DOHH2 (cell line): ENCODE measurements at regions not wholly inside any gene's neighbourhood (a gene's known extent, or its start where the extent isn't known, plus 50 kb on each side); places are given as distances from the start of the nearest gene placed in this dataset.

ENCODE experiments used
- H3F3A ChIP-seq: fragments of 200-600 bp; sonication (generic), shearing (Covaris generic); 2 replicates; pipeline ENCODE4 v1.6.0; 2016; ENCODE audit warnings: antibody characterized with exemption, mild to moderate bottlenecking; ENCODE audit not compliant: control insufficient read depth, insufficient read depth
- H3K27ac ChIP-seq: fragments of 200-600 bp; sonication (generic); 2 replicates; pipeline ENCODE4 v1.5.1; 2014; ENCODE audit warnings: low read depth, mild to moderate bottlenecking, low read length, moderate library complexity
- H3K27me3 ChIP-seq: fragments of 200-600 bp; sonication (generic); 2 replicates; pipeline ENCODE4 v1.6.1; 2014; ENCODE audit warnings: mild to moderate bottlenecking, low read length, mixed read lengths; ENCODE audit not compliant: control insufficient read depth
- H3K36me3 ChIP-seq: fragments of 200-600 bp; sonication (generic); 2 replicates; pipeline ENCODE4 v1.6.1; 2014; ENCODE audit warnings: mild to moderate bottlenecking, low read length, moderate library complexity, mixed read lengths; ENCODE audit not compliant: control insufficient read depth
- H3K4me1 ChIP-seq: fragments of 200-600 bp; sonication (generic); 2 replicates; pipeline ENCODE4 v1.6.1; 2014; ENCODE audit warnings: mild to moderate bottlenecking, low read length, mixed read lengths; ENCODE audit not compliant: control insufficient read depth
- H3K4me2 ChIP-seq: fragments of 200-600 bp; sonication (generic); 2 replicates; pipeline ENCODE4 v1.6.0; 2014; ENCODE audit warnings: mild to moderate bottlenecking, low read length, moderate library complexity
- H3K4me3 ChIP-seq: fragments of 200-600 bp; sonication (generic); 2 replicates; pipeline ENCODE4 v1.5.1; 2014; ENCODE audit warnings: mild to moderate bottlenecking, low read length, mixed read lengths
- H3K79me2 ChIP-seq: fragments of 200-600 bp; sonication (generic); 2 replicates; pipeline ENCODE4 v1.6.1; 2014; ENCODE audit warnings: mild to moderate bottlenecking, low read length, mixed read lengths; ENCODE audit not compliant: control insufficient read depth
- H3K9me2 ChIP-seq: fragments of 200-600 bp; sonication (generic); replicated peaks from 2 replicates; pipeline ENCODE4 v1.6.1; 2014; ENCODE audit warnings: mild to moderate bottlenecking, low read length, mixed read lengths; ENCODE audit not compliant: control insufficient read depth
- H3K9me3 ChIP-seq: fragments of 200-600 bp; sonication (generic); 2 replicates; pipeline ENCODE4 v1.6.1; 2014; ENCODE audit warnings: antibody characterized with exemption, low read length, mixed read lengths; ENCODE audit not compliant: control insufficient read depth, insufficient read depth
- H4K20me1 ChIP-seq: fragments of 200-600 bp; sonication (generic); 2 replicates; pipeline ENCODE4 v1.6.0; 2014; ENCODE audit warnings: low read depth, mild to moderate bottlenecking, antibody characterized with exemption, low read length, moderate library complexity; ENCODE audit not compliant: control insufficient read depth, insufficient read depth
- CTCF ChIP-seq: fragments of 200-600 bp; sonication (generic); IDR thresholded peaks from one replicate; pipeline ENCODE4 v1.5.1; 2014; ENCODE audit warnings: antibody characterized with exemption, mild to moderate bottlenecking, low read depth, low read length; ENCODE audit not compliant: poor library complexity, severe bottlenecking
- EZH2phosphoT487 ChIP-seq: fragments of 200-600 bp; sonication (generic); IDR thresholded peaks from 2 replicates; pipeline ENCODE4 v1.6.1; 2017; ENCODE audit warnings: borderline replicate concordance, mild to moderate bottlenecking, antibody characterized with exemption, low read length, moderate library complexity, mixed read lengths

DNA sequence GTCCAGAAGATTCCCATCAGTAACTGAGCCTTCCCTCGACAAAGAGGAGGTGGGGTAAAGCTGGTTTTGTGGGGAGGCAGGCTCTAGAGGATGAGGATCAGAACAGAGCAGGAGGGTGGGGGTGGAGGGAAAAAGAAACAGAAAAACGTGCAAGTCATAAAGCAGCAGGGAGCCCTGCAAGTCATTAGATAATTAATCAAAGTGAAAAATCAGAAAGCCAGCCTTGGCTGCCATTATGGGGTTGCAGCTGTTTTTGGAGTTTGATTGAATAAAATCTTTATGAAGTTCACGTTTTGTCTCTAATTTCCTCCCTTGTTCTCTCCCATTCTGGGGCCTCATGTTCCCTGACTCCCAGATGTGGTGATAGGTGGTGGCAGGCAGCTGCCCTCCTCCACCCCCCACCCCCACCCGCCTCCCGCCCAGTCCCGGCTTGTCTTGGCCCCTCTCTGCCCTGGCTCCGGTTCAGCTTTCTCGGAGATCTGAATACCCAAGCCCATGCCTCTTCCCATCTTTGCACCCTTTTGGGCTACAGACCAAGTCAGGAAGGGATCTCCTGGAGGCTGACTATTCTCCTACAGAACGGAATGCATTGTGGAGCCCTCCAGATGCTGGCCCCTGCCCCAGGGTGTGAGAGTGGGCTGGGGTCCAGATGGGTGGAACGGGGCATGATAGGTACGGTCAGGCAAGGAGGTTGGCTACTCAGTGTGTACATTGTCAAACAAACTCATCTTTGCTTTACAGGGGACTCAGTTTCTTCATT lies 141.8 kb downstream of the CDC5L start:
- Histone ChIP-seq H3K27me3 (no peaks in the 10 kb centered on the region), H4K20me1 (no peaks in the 10 kb centered on the region), H3K79me2 (no peaks in the 10 kb centered on the region), H3K9me2 (no peaks in the 10 kb centered on the region), H3K36me3 (no peaks in the 10 kb centered on the region), H3K4me3 (no peak overlapping the region), H3K4me2 (no peak overlapping the region), H3K4me1 (no peaks in the 10 kb centered on the region), H3K9me3 (no peaks in the 10 kb centered on the region), H3K27ac (no peak overlapping the region), H3F3A (no peaks in the 10 kb centered on the region)
- no peak for TF ChIP-seq CTCF
- no peak for TF ChIP-seq EZH2phosphoT487

- Histone ChIP-seq H3K4me3 (no peak overlapping the region), H3F3A (no peaks in the 10 kb centered on the region), H3K4me2 (no peak overlapping the region), H3K4me1 (no peaks in the 10 kb centered on the region), H3K9me3 (no peaks in the 10 kb centered on the region), H4K20me1 (no peaks in the 10 kb centered on the region), H3K79me2 (no peaks in the 10 kb centered on the region), H3K27ac (no peak overlapping the region), H3K9me2 (no peaks in the 10 kb centered on the region), H3K36me3 (no peaks in the 10 kb centered on the region), H3K27me3 (no peaks in the 10 kb centered on the region)
- TF ChIP-seq EZH2phosphoT487 (no peak), CTCF (no peak)
Observed at GRCh38 chr6:44530209-44530909, 142.9 kb downstream of the CDC5L start.

DNA sequence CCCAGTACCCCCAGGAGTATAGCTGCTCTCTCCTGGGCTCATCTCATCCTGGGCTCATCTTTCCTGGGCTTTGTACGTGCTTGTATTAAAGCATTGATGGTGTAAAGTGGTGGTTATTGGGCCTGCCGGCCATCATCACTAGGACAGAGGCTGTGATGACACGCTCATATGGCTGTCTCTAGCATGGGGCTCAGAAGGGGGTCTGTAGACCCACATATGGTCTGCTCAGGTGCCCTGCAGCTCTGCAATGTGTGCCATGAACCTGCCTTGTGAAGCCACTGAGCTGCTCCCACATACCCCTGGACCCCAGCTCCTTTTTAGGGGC lies 143.4 kb downstream of the CDC5L start:
- TF ChIP-seq CTCF (no peak), EZH2phosphoT487 (no peak)
- no peaks in the 10 kb centered on the region for H3K79me2 ChIP-seq
- no peaks in the 10 kb centered on the region for H3K4me1 ChIP-seq
- H3K9me3 ChIP-seq = no peaks in the 10 kb centered on the region
- no peaks in the 10 kb centered on the region for H3K36me3 ChIP-seq
- H3K4me2 ChIP-seq = no peak overlapping the region
- no peak overlapping the region for H3K4me3 ChIP-seq
- no peaks in the 10 kb centered on the region for H3K9me2 ChIP-seq
- H3F3A ChIP-seq = no peaks in the 10 kb centered on the region
- no peak overlapping the region for H3K27ac ChIP-seq
- no peaks in the 10 kb centered on the region for H4K20me1 ChIP-seq
- no peaks in the 10 kb centered on the region for H3K27me3 ChIP-seq
